ENCODE measurements at regions not wholly inside any gene's neighbourhood (a gene's known extent, or its start where the extent isn't known, plus 50 kb on each side); places are given as distances from the start of the nearest gene placed in this dataset.

DNA sequence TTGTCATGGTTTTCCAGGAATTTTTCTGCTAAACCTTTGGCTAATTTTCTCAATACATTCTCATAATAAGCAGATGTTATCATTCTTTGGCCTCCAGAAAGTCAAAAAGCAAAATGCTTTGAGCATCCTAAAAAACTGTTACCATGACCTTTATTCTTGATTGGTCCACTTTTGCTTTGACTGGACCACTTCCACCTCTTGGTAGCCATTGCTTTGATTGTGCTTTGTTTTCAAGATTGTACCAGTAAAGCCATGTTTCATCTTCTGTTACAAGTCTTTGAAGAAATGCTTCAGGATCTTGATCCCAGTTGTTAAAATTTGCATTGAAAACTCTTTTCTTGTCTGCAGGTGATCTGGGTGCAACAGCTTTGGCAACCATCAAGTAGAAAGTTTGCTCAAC is 180.1 kb downstream of the DUSP6 start:
- H3K27ac ChIP-seq, result no peak overlapping the region
- H3K36me3 ChIP-seq, result no peaks in the 10 kb centered on the region
- no peaks in the 10 kb centered on the region for H3K4me1 ChIP-seq (ENCODE audit: insufficient read depth)
- TF ChIP-seq POLR2A (IDR thresholded peaks at IDR 0.05), result no peak
- intact Hi-C loops (cut with DNase I), result no loop called here
- H3K4me3 ChIP-seq, result no peak overlapping the region
- DNase-seq, result no peak
- no peaks in the 10 kb centered on the region for H3K9me3 ChIP-seq
- no peaks in the 10 kb centered on the region for H3K27me3 ChIP-seq

DNA sequence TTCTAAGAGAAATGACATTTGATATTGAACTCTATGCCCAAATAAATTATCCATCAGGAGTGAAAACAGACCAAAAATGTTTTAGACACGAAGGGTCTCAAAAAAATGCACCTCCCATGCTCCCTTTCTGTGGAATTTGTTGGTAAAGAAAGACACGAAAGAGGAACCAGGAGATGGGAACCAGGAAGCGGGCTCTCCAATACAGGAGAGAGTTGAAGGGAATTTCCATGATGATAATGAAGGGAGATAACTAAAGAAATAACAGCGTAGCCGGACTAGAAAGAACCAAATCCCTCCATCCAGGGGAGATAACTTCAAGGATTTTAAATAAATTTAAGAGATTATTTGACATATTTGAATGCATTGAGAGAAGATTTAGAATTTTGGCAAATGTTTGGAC is 183.0 kb downstream of the DUSP6 start:
- intact Hi-C loops (cut with DNase I), result no loop called here
- no peak overlapping the region for H3K4me3 ChIP-seq
- H3K4me1 ChIP-seq (ENCODE audit: insufficient read depth), result no peaks in the 10 kb centered on the region
- no peak overlapping the region for H3K27ac ChIP-seq
- no peaks in the 10 kb centered on the region for H3K36me3 ChIP-seq
- no peak for DNase-seq
- TF ChIP-seq, protein P1, sequence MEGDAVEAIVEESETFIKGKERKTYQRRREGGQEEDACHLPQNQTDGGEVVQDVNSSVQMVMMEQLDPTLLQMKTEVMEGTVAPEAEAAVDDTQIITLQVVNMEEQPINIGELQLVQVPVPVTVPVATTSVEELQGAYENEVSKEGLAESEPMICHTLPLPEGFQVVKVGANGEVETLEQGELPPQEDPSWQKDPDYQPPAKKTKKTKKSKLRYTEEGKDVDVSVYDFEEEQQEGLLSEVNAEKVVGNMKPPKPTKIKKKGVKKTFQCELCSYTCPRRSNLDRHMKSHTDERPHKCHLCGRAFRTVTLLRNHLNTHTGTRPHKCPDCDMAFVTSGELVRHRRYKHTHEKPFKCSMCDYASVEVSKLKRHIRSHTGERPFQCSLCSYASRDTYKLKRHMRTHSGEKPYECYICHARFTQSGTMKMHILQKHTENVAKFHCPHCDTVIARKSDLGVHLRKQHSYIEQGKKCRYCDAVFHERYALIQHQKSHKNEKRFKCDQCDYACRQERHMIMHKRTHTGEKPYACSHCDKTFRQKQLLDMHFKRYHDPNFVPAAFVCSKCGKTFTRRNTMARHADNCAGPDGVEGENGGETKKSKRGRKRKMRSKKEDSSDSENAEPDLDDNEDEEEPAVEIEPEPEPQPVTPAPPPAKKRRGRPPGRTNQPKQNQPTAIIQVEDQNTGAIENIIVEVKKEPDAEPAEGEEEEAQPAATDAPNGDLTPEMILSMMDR (IDR thresholded peaks at IDR 0.05), result no peak
- TF ChIP-seq EP300 (IDR thresholded peaks at IDR 0.05) (no peak), POLR2A (IDR thresholded peaks at IDR 0.05) (no peak)
- 87 to 90% (median 89%) methylated on average over 5 of the region's 5 CpGs for WGBS, 3 donors
- no peaks in the 10 kb centered on the region for H3K9me3 ChIP-seq
- no peaks in the 10 kb centered on the region for H3K27me3 ChIP-seq

- TF ChIP-seq, protein P1 (IDR thresholded peaks at IDR 0.05), result no peak
- TF ChIP-seq POLR2A (IDR thresholded peaks at IDR 0.05) (no peak), EP300 (IDR thresholded peaks at IDR 0.05) (no peak)
- Histone ChIP-seq H3K27ac (no peak overlapping the region), H3K4me3 (no peak overlapping the region), H3K36me3 (no peaks in the 10 kb centered on the region), H3K4me1 (ENCODE audit: insufficient read depth) (no peaks in the 10 kb centered on the region), H3K9me3 (no peaks in the 10 kb centered on the region), H3K27me3 (no peaks in the 10 kb centered on the region)
- DNase-seq, result no peak
- WGBS, 3 donors, result 87 to 92% (median 91%) methylated on average over 3 of the region's 3 CpGs
- intact Hi-C loops (cut with DNase I), result no loop called here
Observed at GRCh38 chr12:89167986-89168385, 184.3 kb downstream of the DUSP6 start.

DNA sequence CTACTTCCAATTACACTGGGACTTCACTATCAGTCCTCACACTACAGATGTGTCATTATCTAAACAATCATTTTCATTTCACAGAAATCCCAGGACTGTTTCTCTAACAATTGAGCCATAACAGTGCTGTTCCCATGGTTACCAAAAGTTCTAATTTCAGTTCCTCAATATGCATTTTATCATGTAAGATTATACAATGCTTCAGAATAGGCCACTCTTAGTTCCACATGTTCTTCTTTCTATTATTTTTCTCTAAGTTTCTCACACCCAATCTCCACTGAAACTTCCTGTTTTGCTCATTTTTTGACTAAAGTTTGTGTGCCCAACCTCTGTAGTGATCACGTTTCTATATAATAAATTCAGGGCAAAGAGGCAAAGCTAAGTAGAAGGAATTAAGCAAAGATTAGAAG is 185.8 kb downstream of the DUSP6 start:
- 19 to 38% (median 33%) methylated on average over 1 of the region's 1 CpG for WGBS, 3 donors
- Histone ChIP-seq H3K27ac (no peak overlapping the region), H3K36me3 (no peaks in the 10 kb centered on the region), H3K4me1 (ENCODE audit: insufficient read depth) (no peaks in the 10 kb centered on the region), H3K9me3 (no peaks in the 10 kb centered on the region), H3K4me3 (no peak overlapping the region), H3K27me3 (no peaks in the 10 kb centered on the region)
- intact Hi-C loops (cut with DNase I), result no loop called here
- TF ChIP-seq EP300 (IDR thresholded peaks at IDR 0.05), result no peak
- TF ChIP-seq, protein P1 (IDR thresholded peaks at IDR 0.05), result no peak
- TF ChIP-seq POLR2A (IDR thresholded peaks at IDR 0.05), result no peak
- no peak for DNase-seq

GRCh38 chr12:89166121-89166520 is 186.2 kb downstream of the DUSP6 start:
- Histone ChIP-seq H3K4me1 (ENCODE audit: insufficient read depth) (no peaks in the 10 kb centered on the region), H3K36me3 (no peaks in the 10 kb centered on the region), H3K27me3 (no peaks in the 10 kb centered on the region), H3K4me3 (no peak overlapping the region), H3K27ac (no peak overlapping the region), H3K9me3 (no peaks in the 10 kb centered on the region)
- no peak for TF ChIP-seq POLR2A (IDR thresholded peaks at IDR 0.05)
- TF ChIP-seq, protein P1 (IDR thresholded peaks at IDR 0.05), result no peak
- no peak for TF ChIP-seq EP300 (IDR thresholded peaks at IDR 0.05)
- 46 to 57% (median 57%) methylated on average over 1 of the region's 1 CpG for WGBS, 3 donors
- intact Hi-C loops (cut with DNase I), result no loop called here
- DNase-seq, result no peak

All from ovary (tissue), 7 donors.